ENCODE measurements at regions not wholly inside any gene's neighbourhood (a gene's known extent, or its start where the extent isn't known, plus 50 kb on each side); places are given as distances from the start of the nearest gene placed in this dataset.

- no peaks in the 10 kb centered on the region for H3K36me3 ChIP-seq (ENCODE audit: control insufficient read depth in 4 of 4, insufficient read depth in 4 of 4, low read length in 3 of 4)
- H3K27me3 ChIP-seq (replicated peaks in 2 of 5; ENCODE audit: control insufficient read depth in 4 of 5, insufficient read depth in 5 of 5, low read length in 4 of 5) = no peaks in the 10 kb centered on the region
- WGBS (ENCODE audit: insufficient coverage) = 100% methylated on average over 1 of the region's 3 CpGs
- peaks cover 9 to 41% (median 19%) of the 10 kb centered on the region in 4 experiments for H3K4me1 ChIP-seq (ENCODE audit: control extremely low read depth in 1 of 4, control insufficient read depth in 4 of 4, insufficient read depth in 4 of 4, low read length in 3 of 4)
- H3K27ac ChIP-seq (ENCODE audit: insufficient read depth in 1 of 2, low read depth in 1 of 2, low read length in 2 of 2, poor library complexity in 1 of 2, severe bottlenecking in 2 of 2) = no peak overlapping the region
- no peaks in the 10 kb centered on the region for H3K9me3 ChIP-seq (ENCODE audit: control extremely low read depth in 1 of 5, control insufficient read depth in 4 of 5, insufficient read depth in 2 of 5, low read depth in 1 of 5, low read length in 4 of 5)
- H3K4me3 ChIP-seq (ENCODE audit: control insufficient read depth in 1 of 7, extremely low read depth in 1 of 7, insufficient read depth in 4 of 7, low read depth in 2 of 7, low read length in 6 of 7) = no peak overlapping the region
- CTCF ChIA-PET = interaction anchor here (1.1 to 2.0 kb wide), 4 partner anchors 9 to 261 kb away, joined by 3 to 9 read pairs (median 4); no protein-coding TSS in a partner anchor
- POLR2A ChIA-PET = interaction anchor here (0.6 kb wide), 1 partner anchor 23 kb away, joined by 3 read pairs; no protein-coding TSS in a partner anchor
- no peak for DNase-seq
Measured at GRCh38 chr20:53683506-53683905, 89.9 kb upstream of the ZNF217 start.

- WGBS (ENCODE audit: insufficient coverage) = 97% methylated on average over 10 of the region's 17 CpGs
- no peak for DNase-seq
- CTCF ChIA-PET = interaction anchor here (1.1 to 1.4 kb wide), 2 partner anchors 20 to 21 kb away, joined by 3 read pairs; no protein-coding TSS in a partner anchor
- POLR2A ChIA-PET = no interaction called here
- Histone ChIP-seq H3K4me3 (ENCODE audit: control insufficient read depth in 1 of 7, extremely low read depth in 1 of 7, insufficient read depth in 4 of 7, low read depth in 2 of 7, low read length in 6 of 7) (no peak overlapping the region), H3K27me3 (replicated peaks in 2 of 5; ENCODE audit: control insufficient read depth in 4 of 5, insufficient read depth in 5 of 5, low read length in 4 of 5) (no peaks in the 10 kb centered on the region), H3K36me3 (ENCODE audit: control insufficient read depth in 4 of 4, insufficient read depth in 4 of 4, low read length in 3 of 4) (no peaks in the 10 kb centered on the region), H3K9me3 (ENCODE audit: control extremely low read depth in 1 of 5, control insufficient read depth in 4 of 5, insufficient read depth in 2 of 5, low read depth in 1 of 5, low read length in 4 of 5) (no peaks in the 10 kb centered on the region), H3K27ac (ENCODE audit: insufficient read depth in 1 of 2, low read depth in 1 of 2, low read length in 2 of 2, poor library complexity in 1 of 2, severe bottlenecking in 2 of 2) (no peak overlapping the region), H3K4me1 (ENCODE audit: control extremely low read depth in 1 of 4, control insufficient read depth in 4 of 4, insufficient read depth in 4 of 4, low read length in 3 of 4) (peaks cover 20 to 59% (median 30%) of the 10 kb centered on the region in 4 experiments)
Measured at GRCh38 chr20:53681352-53682212, 87.9 kb upstream of the ZNF217 start.

- DNase-seq = peak in 1 of 3 donors; percentile 33
Measured at GRCh38 chr20:53679597-53680309, 86.1 kb upstream of the ZNF217 start.

GRCh38 chr20:53678990-53679596 is 85.5 kb upstream of the ZNF217 start:
- no peak for DNase-seq
- ChIA-PET POLR2A (no interaction called here), CTCF (interaction anchor here (0.7 to 3.2 kb wide), 5 partner anchors 10 to 28 kb away, joined by 3 to 11 read pairs (median 3); no protein-coding TSS in a partner anchor)
- Histone ChIP-seq H3K36me3 (ENCODE audit: control insufficient read depth in 4 of 4, insufficient read depth in 4 of 4, low read length in 3 of 4) (no peaks in the 10 kb centered on the region), H3K27me3 (replicated peaks in 2 of 5; ENCODE audit: control insufficient read depth in 4 of 5, insufficient read depth in 5 of 5, low read length in 4 of 5) (no peaks in the 10 kb centered on the region), H3K9me3 (ENCODE audit: control extremely low read depth in 1 of 5, control insufficient read depth in 4 of 5, insufficient read depth in 2 of 5, low read depth in 1 of 5, low read length in 4 of 5) (no peaks in the 10 kb centered on the region), H3K27ac (ENCODE audit: insufficient read depth in 1 of 2, low read depth in 1 of 2, low read length in 2 of 2, poor library complexity in 1 of 2, severe bottlenecking in 2 of 2) (peak overlapping the region; percentile 12 to 75), H3K4me3 (ENCODE audit: control insufficient read depth in 1 of 7, extremely low read depth in 1 of 7, insufficient read depth in 4 of 7, low read depth in 2 of 7, low read length in 6 of 7) (peak overlapping the region in 1 of 7 experiments; percentile 49), H3K4me1 (ENCODE audit: control extremely low read depth in 1 of 4, control insufficient read depth in 4 of 4, insufficient read depth in 4 of 4, low read length in 3 of 4) (peaks cover 13 to 46% (median 25%) of the 10 kb centered on the region in 4 experiments)
- WGBS (ENCODE audit: insufficient coverage) = 100% methylated on average over 2 of the region's 3 CpGs

More at GRCh38 chr20:53679597-53680309, 86.1 kb upstream of the ZNF217 start:
- Histone ChIP-seq H3K9me3 (ENCODE audit: control extremely low read depth in 1 of 5, control insufficient read depth in 4 of 5, insufficient read depth in 2 of 5, low read depth in 1 of 5, low read length in 4 of 5) (no peaks in the 10 kb centered on the region), H3K27me3 (replicated peaks in 2 of 5; ENCODE audit: control insufficient read depth in 4 of 5, insufficient read depth in 5 of 5, low read length in 4 of 5) (no peaks in the 10 kb centered on the region), H3K4me3 (ENCODE audit: control insufficient read depth in 1 of 7, extremely low read depth in 1 of 7, insufficient read depth in 4 of 7, low read depth in 2 of 7, low read length in 6 of 7) (no peak overlapping the region), H3K4me1 (ENCODE audit: control extremely low read depth in 1 of 4, control insufficient read depth in 4 of 4, insufficient read depth in 4 of 4, low read length in 3 of 4) (peaks cover 13 to 46% (median 25%) of the 10 kb centered on the region in 4 experiments), H3K27ac (ENCODE audit: insufficient read depth in 1 of 2, low read depth in 1 of 2, low read length in 2 of 2, poor library complexity in 1 of 2, severe bottlenecking in 2 of 2) (peak overlapping the region in 1 of 2 experiments; percentile 43), H3K36me3 (ENCODE audit: control insufficient read depth in 4 of 4, insufficient read depth in 4 of 4, low read length in 3 of 4) (no peaks in the 10 kb centered on the region)
- CTCF ChIA-PET = interaction anchor here (0.7 to 3.2 kb wide), 4 partner anchors 9 to 22 kb away, joined by 3 to 11 read pairs (median 3); no protein-coding TSS in a partner anchor
- WGBS (ENCODE audit: insufficient coverage) = 98% methylated on average over 5 of the region's 7 CpGs
- POLR2A ChIA-PET = no interaction called here

DNA sequence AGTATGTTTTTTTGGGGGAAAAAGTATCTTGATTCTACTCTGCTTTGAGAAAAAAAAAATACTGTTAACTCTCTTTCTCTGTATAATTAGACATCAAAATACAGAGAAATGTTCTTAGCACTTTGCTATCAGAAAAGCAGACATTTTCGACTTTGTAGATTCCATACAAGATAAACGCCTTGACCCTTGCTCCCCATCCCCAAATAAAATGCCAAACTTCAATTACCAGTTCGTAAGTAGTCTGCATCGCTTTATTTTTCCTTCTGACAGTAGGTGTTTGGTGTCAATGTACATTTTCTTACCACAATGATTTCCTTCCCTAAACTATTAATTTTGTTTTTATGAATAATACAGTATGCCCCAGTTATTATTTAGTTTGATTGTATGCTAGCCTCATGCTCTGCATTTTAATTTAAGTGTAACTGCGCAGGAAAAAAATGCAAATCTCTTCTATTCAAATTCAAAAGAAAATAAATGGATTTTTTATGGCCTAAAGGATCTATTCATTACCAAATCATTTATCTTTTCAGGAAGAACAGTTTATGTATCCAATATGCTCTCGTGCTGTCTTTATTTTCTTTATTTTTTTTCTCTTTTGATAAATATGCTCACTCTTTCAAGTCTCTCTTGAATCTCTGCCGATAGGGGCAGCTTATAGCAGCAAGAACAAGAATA is 84.8 kb upstream of the ZNF217 start:
- ChIA-PET CTCF (interaction anchor here (1.4 to 3.2 kb wide), 5 partner anchors 12 to 27 kb away, joined by 3 to 11 read pairs (median 4); no protein-coding TSS in a partner anchor), POLR2A (no interaction called here)
- Histone ChIP-seq H3K27me3 (replicated peaks in 2 of 5; ENCODE audit: control insufficient read depth in 4 of 5, insufficient read depth in 5 of 5, low read length in 4 of 5) (no peaks in the 10 kb centered on the region), H3K27ac (ENCODE audit: insufficient read depth in 1 of 2, low read depth in 1 of 2, low read length in 2 of 2, poor library complexity in 1 of 2, severe bottlenecking in 2 of 2) (peak overlapping the region; percentile 12 to 75), H3K4me3 (ENCODE audit: control insufficient read depth in 1 of 7, extremely low read depth in 1 of 7, insufficient read depth in 4 of 7, low read depth in 2 of 7, low read length in 6 of 7) (peak overlapping the region in 6 of 7 experiments; percentile 7 to 68 (median 36)), H3K4me1 (ENCODE audit: control extremely low read depth in 1 of 4, control insufficient read depth in 4 of 4, insufficient read depth in 4 of 4, low read length in 3 of 4) (peaks cover 13 to 46% (median 25%) of the 10 kb centered on the region in 4 experiments), H3K36me3 (ENCODE audit: control insufficient read depth in 4 of 4, insufficient read depth in 4 of 4, low read length in 3 of 4) (no peaks in the 10 kb centered on the region), H3K9me3 (ENCODE audit: control extremely low read depth in 1 of 5, control insufficient read depth in 4 of 5, insufficient read depth in 2 of 5, low read depth in 1 of 5, low read length in 4 of 5) (no peaks in the 10 kb centered on the region)
- peak in 1 of 3 donors; percentile 41 for DNase-seq
- WGBS (ENCODE audit: insufficient coverage) = no CpG with 5 or more reads among the region's 7 CpGs

- peaks cover 13 to 46% (median 25%) of the 10 kb centered on the region in 4 experiments for H3K4me1 ChIP-seq (ENCODE audit: control extremely low read depth in 1 of 4, control insufficient read depth in 4 of 4, insufficient read depth in 4 of 4, low read length in 3 of 4)
- ChIA-PET POLR2A (no interaction called here), CTCF (interaction anchor here (0.8 to 3.2 kb wide), 8 partner anchors 14 to 51 kb away, joined by 3 to 11 read pairs (median 4); no protein-coding TSS in a partner anchor)
- 50% methylated on average over 2 of the region's 12 CpGs for WGBS (ENCODE audit: insufficient coverage)
- H3K9me3 ChIP-seq (ENCODE audit: control extremely low read depth in 1 of 5, control insufficient read depth in 4 of 5, insufficient read depth in 2 of 5, low read depth in 1 of 5, low read length in 4 of 5) = no peaks in the 10 kb centered on the region
- peak overlapping the region in 6 of 7 experiments; percentile 6 to 68 (median 31) for H3K4me3 ChIP-seq (ENCODE audit: control insufficient read depth in 1 of 7, extremely low read depth in 1 of 7, insufficient read depth in 4 of 7, low read depth in 2 of 7, low read length in 6 of 7)
- peak overlapping the region; percentile 12 to 75 for H3K27ac ChIP-seq (ENCODE audit: insufficient read depth in 1 of 2, low read depth in 1 of 2, low read length in 2 of 2, poor library complexity in 1 of 2, severe bottlenecking in 2 of 2)
- peak; percentile 56 to 68 (median 65) for DNase-seq
- H3K27me3 ChIP-seq (replicated peaks in 2 of 5; ENCODE audit: control insufficient read depth in 4 of 5, insufficient read depth in 5 of 5, low read length in 4 of 5) = no peaks in the 10 kb centered on the region
- H3K36me3 ChIP-seq (ENCODE audit: control insufficient read depth in 4 of 4, insufficient read depth in 4 of 4, low read length in 3 of 4) = no peaks in the 10 kb centered on the region
Measured at GRCh38 chr20:53677447-53678314, 84.0 kb upstream of the ZNF217 start.
